H1 (cell line): ENCODE measurements at regions not wholly inside any gene's neighbourhood (a gene's known extent, or its start where the extent isn't known, plus 50 kb on each side); places are given as distances from the start of the nearest gene placed in this dataset.

Source experiments
- CEBPB ChIP-seq: IDR thresholded peaks from 2 replicates; pipeline ENCODE4 v1.6.1; 2012; ENCODE audit warnings: low read depth, low read length
- CHD1 ChIP-seq: IDR thresholded peaks from 2 replicates; pipeline ENCODE4 v1.6.1; 2012; ENCODE audit warnings: low read depth, low read length, improper control_type of control experiment
- CTCF ChIP-seq, 3 experiments: IDR thresholded peaks; 1 replicate in 2 of 3; 2 replicates in 1 of 3; pipeline versions ENCODE4 v1.5.1 to v1.6.1; 2011; ENCODE audit warnings: low read length in 3 of 3, mild to moderate bottlenecking in 3 of 3, inconsistent platforms in 2 of 3, low read depth in 1 of 3, moderate library complexity in 1 of 3; ENCODE audit not compliant: insufficient read depth in 1 of 3; ENCODE audit errors: control extremely low read depth in 1 of 3
- EP300 ChIP-seq, 2 experiments: IDR thresholded peaks; 1 replicate in 1 of 2; 2 replicates in 1 of 2; pipeline ENCODE4 v1.6.1; 2011 to 2012; ENCODE audit warnings: low read depth in 2 of 2, low read length in 2 of 2, mild to moderate bottlenecking in 2 of 2, borderline replicate concordance in 1 of 2, inconsistent platforms in 1 of 2, moderate library complexity in 1 of 2
- JUND ChIP-seq: IDR thresholded peaks from 2 replicates; pipeline ENCODE4 v1.6.1; 2011; ENCODE audit warnings: mild to moderate bottlenecking, improper control_type of control experiment, low read length
- NRF1 ChIP-seq: IDR thresholded peaks from 2 replicates; pipeline ENCODE4 v1.6.1; 2011; ENCODE audit warnings: mild to moderate bottlenecking, low read depth, low read length, improper control_type of control experiment
- POLR2A ChIP-seq, 2 experiments: IDR thresholded peaks; 1 replicate in 1 of 2; 2 replicates in 1 of 2; pipeline ENCODE4 v1.6.1; 2011; ENCODE audit warnings: low read depth in 2 of 2, low read length in 2 of 2, mild to moderate bottlenecking in 2 of 2; ENCODE audit errors: control extremely low read depth in 1 of 2
- SIRT6 ChIP-seq: IDR thresholded peaks from one replicate; pipeline ENCODE4 v1.7.1; 2012; ENCODE audit warnings: low read length, inconsistent platforms
- SP2 ChIP-seq: IDR thresholded peaks from 2 replicates; pipeline ENCODE4 v1.6.1; 2012; ENCODE audit warnings: mild to moderate bottlenecking, low read length, inconsistent platforms
- SUZ12 ChIP-seq: fragments of 200-600 bp; sonication (generic); IDR thresholded peaks from 2 replicates; pipeline ENCODE4 v1.6.1; 2012; ENCODE audit warnings: mild to moderate bottlenecking, inconsistent platforms, low read length, moderate library complexity, mixed read lengths
- TCF12 ChIP-seq: IDR thresholded peaks from 2 replicates; pipeline ENCODE4 v1.6.1; 2011; ENCODE audit warnings: low read depth, mild to moderate bottlenecking, low read length
- USF2 ChIP-seq: IDR thresholded peaks from 2 replicates; pipeline ENCODE4 v1.6.1; 2011; ENCODE audit warnings: low read length, improper control_type of control experiment
- ZNF274 ChIP-seq: IDR thresholded peaks from 2 replicates; pipeline ENCODE4 v1.7.0; 2012; ENCODE audit warnings: low read length, borderline replicate concordance; ENCODE audit errors: extremely low read depth

GRCh38 chr18:77669331-77669730, 419.7 kb downstream of the GALR1 start:
- no peak for TF ChIP-seq SIRT6
- no peak for TF ChIP-seq USF2
- TF ChIP-seq CEBPB, result no peak
- TF ChIP-seq EP300 (IDR thresholded peaks at IDR 0.05; ENCODE audit: borderline replicate concordance in 1 of 2, low read depth in 2 of 2, low read length in 2 of 2), result no peak
- TF ChIP-seq SP2, result no peak
- TF ChIP-seq CTCF (IDR thresholded peaks at IDR 0.05; ENCODE audit: control extremely low read depth in 1 of 3, insufficient read depth in 1 of 3, low read depth in 1 of 3, low read length in 3 of 3), result no peak
- TF ChIP-seq NRF1, result no peak
- TF ChIP-seq CHD1, result no peak
- no peak for TF ChIP-seq POLR2A (IDR thresholded peaks at IDR 0.05; ENCODE audit: control extremely low read depth in 1 of 2, low read depth in 2 of 2, low read length in 2 of 2)
- no peak for TF ChIP-seq SUZ12
- TF ChIP-seq ZNF274, result no peak
- TF ChIP-seq TCF12, result no peak
- TF ChIP-seq JUND, result no peak
